Keratinocyte (primary cell): ENCODE measurements at regions not wholly inside any gene's neighbourhood (a gene's known extent, or its start where the extent isn't known, plus 50 kb on each side); places are given as distances from the start of the nearest gene placed in this dataset.

ENCODE experiments used
- DNase-seq: peaks from one replicate; pipeline ENCODE4 v3.0.0-alpha.2; 2011; ENCODE audit warnings: low read depth, missing footprints, low spot score
- FAIRE-seq: peaks from 2 replicates; lab custom pipeline; 2011; peaks lifted over from hg19 to GRCh38; lab: Jason Lieb, UNC
- H2AFZ ChIP-seq: 2 replicates; pipeline ENCODE4 v1.6.0; 2012; ENCODE audit warnings: low read length, control low read depth, inconsistent platforms; ENCODE audit not compliant: control insufficient read depth
- H3K27ac ChIP-seq: 2 replicates; pipeline ENCODE4 v1.5.1; 2011; ENCODE audit warnings: low read length; ENCODE audit not compliant: control insufficient read depth, insufficient read depth
- H3K27me3 ChIP-seq: 3 replicates; pipeline ENCODE4 v1.6.0; 2011; ENCODE audit warnings: low read length; ENCODE audit not compliant: control insufficient read depth, insufficient read depth; ENCODE audit errors: extremely low read depth
- H3K36me3 ChIP-seq, 2 experiments: 2 replicates in 1 of 2; 3 replicates in 1 of 2; pipeline ENCODE4 v1.5.1; 2011; ENCODE audit warnings: low read length in 2 of 2, mild to moderate bottlenecking in 1 of 2; ENCODE audit not compliant: control insufficient read depth in 2 of 2, insufficient read depth in 2 of 2; ENCODE audit errors: extremely low read depth in 1 of 2
- H3K4me1 ChIP-seq: 3 replicates; pipeline ENCODE4 v1.5.1; 2011; ENCODE audit warnings: low read length; ENCODE audit not compliant: control insufficient read depth, insufficient read depth; ENCODE audit errors: extremely low read depth
- H3K4me2 ChIP-seq: 3 replicates; pipeline ENCODE4 v1.6.0; 2011; ENCODE audit warnings: low read depth, low read length; ENCODE audit not compliant: control insufficient read depth, insufficient read depth; ENCODE audit errors: extremely low read depth
- H3K4me3 ChIP-seq, 3 experiments: fragments of 200-600 bp in 1 of 3; sonication (generic) in 1 of 3; 2 replicates in 2 of 3; 3 replicates in 1 of 3; pipeline ENCODE4 v1.5.1; 2011 to 2016; ENCODE audit warnings: low read length in 3 of 3, mild to moderate bottlenecking in 3 of 3, control low read depth in 2 of 3, inconsistent platforms in 1 of 3, low read depth in 1 of 3, mixed read lengths in 1 of 3, mixed run types in 1 of 3, moderate library complexity in 1 of 3; ENCODE audit not compliant: control insufficient read depth in 2 of 3, insufficient read depth in 2 of 3; ENCODE audit errors: extremely low read depth in 1 of 3
- H3K79me2 ChIP-seq: 2 replicates; pipeline ENCODE4 v1.6.0; 2012; ENCODE audit warnings: low read length; ENCODE audit not compliant: control insufficient read depth, insufficient read depth
- H3K9ac ChIP-seq: 3 replicates; pipeline ENCODE4 v1.6.0; 2011; ENCODE audit warnings: low read length; ENCODE audit not compliant: control insufficient read depth, insufficient read depth; ENCODE audit errors: extremely low read depth
- H3K9me1 ChIP-seq: 3 replicates; pipeline ENCODE4 v1.6.0; 2011; ENCODE audit warnings: low read length; ENCODE audit not compliant: control insufficient read depth, insufficient read depth; ENCODE audit errors: extremely low read depth
- H3K9me3 ChIP-seq: 2 replicates; pipeline ENCODE4 v1.5.1; 2012; ENCODE audit warnings: low read depth, low read length; ENCODE audit not compliant: control insufficient read depth
- H4K20me1 ChIP-seq: 3 replicates; pipeline ENCODE4 v1.6.0; 2011; ENCODE audit warnings: low read length; ENCODE audit not compliant: control insufficient read depth, insufficient read depth; ENCODE audit errors: extremely low read depth
- CTCF ChIP-seq, 3 experiments: IDR thresholded peaks in 1 of 3; conservative IDR thresholded peaks in 1 of 3; optimal IDR thresholded peaks in 1 of 3; 2 replicates in 2 of 3; 3 replicates in 1 of 3; pipeline versions ENCODE3 to v1.5.1; 2011; ENCODE audit warnings: low read length in 3 of 3, mild to moderate bottlenecking in 3 of 3, moderate library complexity in 2 of 3, control low read depth in 1 of 3, inconsistent platforms in 1 of 3; ENCODE audit not compliant: insufficient read depth in 2 of 3; ENCODE audit errors: extremely low read depth in 1 of 3
- EZH2 ChIP-seq: IDR thresholded peaks from one replicate; pipeline ENCODE4 v1.6.1; 2012; ENCODE audit warnings: inconsistent platforms, mild to moderate bottlenecking, low read length, moderate library complexity
- dilution Hi-C: fragments of 300-500 bp; cut with MboI; formaldehyde crosslinking; loops from one replicate; pipeline ENCODE4 v1.7.0; 2020; ENCODE audit warnings: low sequenced_read_pairs; ENCODE audit not compliant: extremely low pct_ligation_motif_present

- FAIRE-seq (no peak), DNase-seq (no peak)
- Histone ChIP-seq H3K9me3 (no peaks in the 10 kb centered on the region), H4K20me1 (no peaks in the 10 kb centered on the region), H3K9me1 (no peaks in the 10 kb centered on the region), H3K27ac (no peak overlapping the region), H3K36me3 (no peaks in the 10 kb centered on the region), H3K9ac (no peak overlapping the region), H3K4me2 (no peak overlapping the region), H3K4me3 (no peak overlapping the region), H2AFZ (no peak overlapping the region), H3K27me3 (no peaks in the 10 kb centered on the region), H3K4me1 (no peaks in the 10 kb centered on the region), H3K79me2 (no peaks in the 10 kb centered on the region)
- dilution Hi-C loops = no loop called here
- no peak for TF ChIP-seq EZH2
- TF ChIP-seq CTCF (optimal IDR thresholded peaks at IDR 0.05 in 1 of 3, IDR thresholded peaks at IDR 0.05 in 1 of 3, conservative IDR thresholded peaks at IDR 0.05 in 1 of 3; ENCODE audit: extremely low read depth in 1 of 3, insufficient read depth in 2 of 3, low read length in 3 of 3) = no peak
Observed at GRCh38 chr1:87894062-87894461, 565.4 kb downstream of the LMO4 start.

- H3K4me3 ChIP-seq = no peak overlapping the region
- H3K4me2 ChIP-seq = no peak overlapping the region
- H3K79me2 ChIP-seq = no peaks in the 10 kb centered on the region
- H3K9me3 ChIP-seq = no peaks in the 10 kb centered on the region
- H3K9ac ChIP-seq = no peak overlapping the region
- no peaks in the 10 kb centered on the region for H3K27me3 ChIP-seq
- no peaks in the 10 kb centered on the region for H4K20me1 ChIP-seq
- no peak overlapping the region for H3K27ac ChIP-seq
- no peak overlapping the region for H2AFZ ChIP-seq
- H3K4me1 ChIP-seq = no peaks in the 10 kb centered on the region
- dilution Hi-C loops = no loop called here
- no peaks in the 10 kb centered on the region for H3K9me1 ChIP-seq
- no peaks in the 10 kb centered on the region for H3K36me3 ChIP-seq
- FAIRE-seq (no peak), DNase-seq (no peak)
- no peak for TF ChIP-seq CTCF (optimal IDR thresholded peaks at IDR 0.05 in 1 of 3, IDR thresholded peaks at IDR 0.05 in 1 of 3, conservative IDR thresholded peaks at IDR 0.05 in 1 of 3; ENCODE audit: extremely low read depth in 1 of 3, insufficient read depth in 2 of 3, low read length in 3 of 3)
Observed at GRCh38 chr1:87897481-87897880, 568.8 kb downstream of the LMO4 start.
